Progenitor cell of endocrine pancreas (in vitro differentiated cells): ENCODE measurements at regions not wholly inside any gene's neighbourhood (a gene's known extent, or its start where the extent isn't known, plus 50 kb on each side); places are given as distances from the start of the nearest gene placed in this dataset.

ENCODE experiments used
- DNase-seq: peaks from one replicate; pipeline ENCODE4 v3.0.0; 2021; ENCODE audit warnings: low spot score; ENCODE audit not compliant: unreplicated experiment
- H3K27ac Mint-ChIP-seq: 2 replicates; pipeline ENCODE4 v1.8.0; 2021; ENCODE audit warnings: mild to moderate bottlenecking, moderate library complexity, mixed read lengths
- H3K27me3 Mint-ChIP-seq: 2 replicates; pipeline ENCODE4 v1.8.0; 2021; ENCODE audit warnings: mixed read lengths
- H3K36me3 Mint-ChIP-seq: 2 replicates; pipeline ENCODE4 v1.8.0; 2022; ENCODE audit warnings: mixed read lengths; ENCODE audit not compliant: insufficient read depth
- H3K4me1 Mint-ChIP-seq: 2 replicates; pipeline ENCODE4 v1.8.0; 2021; ENCODE audit warnings: low read depth, mixed read lengths
- H3K4me3 Mint-ChIP-seq: 2 replicates; pipeline ENCODE4 v1.8.0; 2021; ENCODE audit warnings: low read depth, mild to moderate bottlenecking, moderate library complexity, mixed read lengths
- H3K9me3 Mint-ChIP-seq: 2 replicates; pipeline ENCODE4 v1.8.0; 2021; ENCODE audit warnings: low read depth, mixed read lengths
- TF ChIP-seq, protein P1 (sequence below): fragments of 200-600 bp; sonication (generic); IDR thresholded peaks from one replicate; pipeline ENCODE4 v1.5.0; 2021; ENCODE audit warnings: antibody characterized with exemption, mild to moderate bottlenecking; ENCODE audit not compliant: unreplicated experiment

GRCh38 chr11:32259641-32260081 is 168.8 kb downstream of the RCN1 start:
- H3K36me3 Mint-ChIP-seq, result peaks cover 3% of the 10 kb centered on the region
- H3K27ac Mint-ChIP-seq, result no peak overlapping the region
- peaks cover 4% of the 10 kb centered on the region for H3K9me3 Mint-ChIP-seq
- H3K4me1 Mint-ChIP-seq, result peaks cover 7% of the 10 kb centered on the region
- H3K4me3 Mint-ChIP-seq, result no peak overlapping the region
- H3K27me3 Mint-ChIP-seq, result no peaks in the 10 kb centered on the region
- TF ChIP-seq, protein P1, sequence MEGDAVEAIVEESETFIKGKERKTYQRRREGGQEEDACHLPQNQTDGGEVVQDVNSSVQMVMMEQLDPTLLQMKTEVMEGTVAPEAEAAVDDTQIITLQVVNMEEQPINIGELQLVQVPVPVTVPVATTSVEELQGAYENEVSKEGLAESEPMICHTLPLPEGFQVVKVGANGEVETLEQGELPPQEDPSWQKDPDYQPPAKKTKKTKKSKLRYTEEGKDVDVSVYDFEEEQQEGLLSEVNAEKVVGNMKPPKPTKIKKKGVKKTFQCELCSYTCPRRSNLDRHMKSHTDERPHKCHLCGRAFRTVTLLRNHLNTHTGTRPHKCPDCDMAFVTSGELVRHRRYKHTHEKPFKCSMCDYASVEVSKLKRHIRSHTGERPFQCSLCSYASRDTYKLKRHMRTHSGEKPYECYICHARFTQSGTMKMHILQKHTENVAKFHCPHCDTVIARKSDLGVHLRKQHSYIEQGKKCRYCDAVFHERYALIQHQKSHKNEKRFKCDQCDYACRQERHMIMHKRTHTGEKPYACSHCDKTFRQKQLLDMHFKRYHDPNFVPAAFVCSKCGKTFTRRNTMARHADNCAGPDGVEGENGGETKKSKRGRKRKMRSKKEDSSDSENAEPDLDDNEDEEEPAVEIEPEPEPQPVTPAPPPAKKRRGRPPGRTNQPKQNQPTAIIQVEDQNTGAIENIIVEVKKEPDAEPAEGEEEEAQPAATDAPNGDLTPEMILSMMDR, result no peak
- DNase-seq, result no peak

GRCh38 chr11:32262367-32262766 is 171.5 kb downstream of the RCN1 start:
- Mint-ChIP-seq H3K36me3 (peaks cover 3% of the 10 kb centered on the region), H3K4me3 (no peak overlapping the region), H3K27me3 (no peaks in the 10 kb centered on the region), H3K27ac (no peak overlapping the region), H3K4me1 (peaks cover 23% of the 10 kb centered on the region), H3K9me3 (peaks cover 11% of the 10 kb centered on the region)
- DNase-seq, result no peak
- TF ChIP-seq, protein P1, result no peak

- TF ChIP-seq, protein P1, result no peak
- Mint-ChIP-seq H3K9me3 (peaks cover 11% of the 10 kb centered on the region), H3K4me1 (peaks cover 29% of the 10 kb centered on the region), H3K27ac (no peak overlapping the region), H3K4me3 (no peak overlapping the region), H3K36me3 (peaks cover 3% of the 10 kb centered on the region), H3K27me3 (no peaks in the 10 kb centered on the region)
- no peak for DNase-seq
Measured at GRCh38 chr11:32265911-32266310, 169.4 kb downstream of the WT1 start.

DNA sequence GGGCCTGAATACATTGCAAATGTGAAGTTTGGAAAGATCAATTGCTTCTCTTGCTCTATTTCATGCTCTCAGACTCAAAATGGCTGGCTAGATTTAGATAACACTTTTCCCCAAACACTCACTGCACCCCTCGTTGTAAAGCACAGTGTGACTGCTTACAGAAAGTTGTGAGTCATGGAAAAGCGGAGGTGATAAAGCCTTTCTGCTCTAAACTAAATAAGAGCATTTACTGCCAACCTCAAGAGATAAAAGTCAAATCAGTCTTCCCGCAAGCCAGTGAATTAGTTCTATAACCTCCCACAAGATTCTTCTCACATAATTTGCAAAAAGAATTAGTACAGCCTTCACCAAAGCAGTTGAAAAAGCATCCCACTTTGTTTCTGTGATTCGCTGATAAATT is 168.7 kb downstream of the WT1 start:
- peaks cover 32% of the 10 kb centered on the region for H3K4me1 Mint-ChIP-seq
- DNase-seq, result no peak
- no peaks in the 10 kb centered on the region for H3K27me3 Mint-ChIP-seq
- no peak overlapping the region for H3K4me3 Mint-ChIP-seq
- peaks cover 11% of the 10 kb centered on the region for H3K9me3 Mint-ChIP-seq
- TF ChIP-seq, protein P1, result no peak
- H3K36me3 Mint-ChIP-seq, result peaks cover 3% of the 10 kb centered on the region
- H3K27ac Mint-ChIP-seq, result no peak overlapping the region

DNA sequence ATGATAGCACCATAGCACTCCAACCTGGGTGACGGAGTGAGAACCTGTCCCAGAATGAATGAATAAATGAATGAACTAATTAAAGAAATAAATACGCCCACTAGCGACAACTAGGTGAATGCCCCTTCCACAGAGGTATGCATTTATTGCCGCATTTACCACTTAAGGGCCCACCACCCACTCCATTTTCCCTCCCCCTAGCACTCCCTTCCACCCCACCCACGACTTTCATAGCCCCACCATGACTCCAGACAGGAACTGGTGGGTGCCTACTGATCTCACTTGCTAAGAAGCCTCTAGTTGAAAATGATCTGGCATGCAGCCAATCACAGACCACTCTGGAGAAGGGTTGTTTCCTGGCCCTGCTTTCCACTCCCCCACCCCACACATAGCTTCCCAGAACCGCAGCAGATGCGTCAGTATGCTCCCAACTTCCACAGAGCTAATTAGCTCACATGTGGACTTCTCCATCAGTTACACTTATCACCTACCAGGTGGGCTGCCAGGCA is 167.6 kb downstream of the WT1 start:
- TF ChIP-seq, protein P1, result no peak
- no peaks in the 10 kb centered on the region for H3K27me3 Mint-ChIP-seq
- H3K36me3 Mint-ChIP-seq, result peaks cover 3% of the 10 kb centered on the region
- peaks cover 11% of the 10 kb centered on the region for H3K9me3 Mint-ChIP-seq
- H3K4me1 Mint-ChIP-seq, result peaks cover 36% of the 10 kb centered on the region
- no peak overlapping the region for H3K4me3 Mint-ChIP-seq
- no peak for DNase-seq
- no peak overlapping the region for H3K27ac Mint-ChIP-seq
